Cerebellar nuclear complex (tissue), 1 donor: ENCODE measurements at regions not wholly inside any gene's neighbourhood (a gene's known extent, or its start where the extent isn't known, plus 50 kb on each side); places are given as distances from the start of the nearest gene placed in this dataset.

ENCODE experiments used
- DNase-seq, 2 experiments: peaks; one replicate each; lab custom pipeline; 2025; lab: John Stamatoyannopoulos, UW

DNA sequence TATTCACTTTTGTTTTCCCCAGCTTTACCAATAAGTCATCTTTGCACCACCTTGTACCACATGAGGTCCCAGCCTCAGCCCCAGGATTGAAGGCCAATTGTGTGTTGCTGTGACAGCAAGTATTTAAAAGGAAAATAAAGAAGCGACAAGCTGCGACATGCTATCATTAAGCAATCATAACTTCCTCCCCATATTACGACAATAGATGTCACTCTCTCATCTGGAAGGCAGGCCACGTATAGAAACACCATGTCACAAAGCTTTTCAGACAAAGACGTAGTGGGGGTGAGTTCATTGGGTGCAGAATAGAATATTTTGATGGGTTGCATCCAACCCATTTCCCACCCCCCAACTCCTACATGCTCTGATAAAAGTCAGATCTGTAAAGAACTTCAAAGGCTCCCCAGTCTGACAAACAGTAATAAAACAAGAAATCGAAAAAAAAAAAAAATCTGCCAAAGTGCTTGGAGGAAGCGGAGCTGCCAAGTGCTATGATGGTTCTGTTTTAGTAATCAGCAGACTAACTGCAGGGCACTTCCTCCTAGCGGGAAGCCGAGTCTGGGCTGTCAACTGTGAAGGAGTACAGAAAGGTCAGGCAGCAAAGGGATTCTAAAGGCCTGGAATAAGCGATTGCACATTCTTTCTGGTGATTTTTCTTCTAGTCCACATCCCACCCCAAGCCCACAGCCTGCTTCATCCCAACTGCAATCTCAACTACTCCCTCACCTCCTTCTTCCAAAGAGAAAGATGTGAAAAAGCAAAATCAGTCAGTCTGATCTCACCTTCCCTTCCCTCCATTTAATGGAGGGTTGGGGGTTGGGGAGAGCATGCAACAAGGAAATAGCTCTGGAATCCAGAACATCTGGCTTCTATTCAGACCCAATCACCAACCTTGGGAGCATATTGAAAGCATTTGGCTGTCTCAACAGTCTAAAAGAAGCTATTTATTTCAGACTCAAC lies 131.4 kb upstream of the UBASH3B start:
- no peak for DNase-seq

DNA sequence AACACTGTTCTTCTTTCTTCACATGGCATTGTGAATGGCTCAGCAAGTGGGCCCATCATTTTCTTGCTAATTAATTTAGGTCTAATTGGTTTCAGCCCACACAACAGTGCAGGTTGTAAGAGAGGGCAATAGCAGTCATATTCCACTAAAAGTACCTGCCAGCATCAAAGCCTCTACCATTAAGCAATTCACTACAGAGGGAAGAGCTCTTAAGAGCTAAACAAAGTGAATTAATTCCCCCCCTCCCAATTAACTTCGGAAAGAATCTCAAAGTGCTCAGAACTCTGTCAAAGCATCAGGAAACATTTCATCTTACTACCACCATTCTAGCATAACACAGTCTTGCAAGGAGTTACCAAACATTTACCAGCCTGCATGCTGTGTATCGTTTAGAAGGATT lies 133.9 kb upstream of the UBASH3B start:
- DNase-seq = no peak

DNA sequence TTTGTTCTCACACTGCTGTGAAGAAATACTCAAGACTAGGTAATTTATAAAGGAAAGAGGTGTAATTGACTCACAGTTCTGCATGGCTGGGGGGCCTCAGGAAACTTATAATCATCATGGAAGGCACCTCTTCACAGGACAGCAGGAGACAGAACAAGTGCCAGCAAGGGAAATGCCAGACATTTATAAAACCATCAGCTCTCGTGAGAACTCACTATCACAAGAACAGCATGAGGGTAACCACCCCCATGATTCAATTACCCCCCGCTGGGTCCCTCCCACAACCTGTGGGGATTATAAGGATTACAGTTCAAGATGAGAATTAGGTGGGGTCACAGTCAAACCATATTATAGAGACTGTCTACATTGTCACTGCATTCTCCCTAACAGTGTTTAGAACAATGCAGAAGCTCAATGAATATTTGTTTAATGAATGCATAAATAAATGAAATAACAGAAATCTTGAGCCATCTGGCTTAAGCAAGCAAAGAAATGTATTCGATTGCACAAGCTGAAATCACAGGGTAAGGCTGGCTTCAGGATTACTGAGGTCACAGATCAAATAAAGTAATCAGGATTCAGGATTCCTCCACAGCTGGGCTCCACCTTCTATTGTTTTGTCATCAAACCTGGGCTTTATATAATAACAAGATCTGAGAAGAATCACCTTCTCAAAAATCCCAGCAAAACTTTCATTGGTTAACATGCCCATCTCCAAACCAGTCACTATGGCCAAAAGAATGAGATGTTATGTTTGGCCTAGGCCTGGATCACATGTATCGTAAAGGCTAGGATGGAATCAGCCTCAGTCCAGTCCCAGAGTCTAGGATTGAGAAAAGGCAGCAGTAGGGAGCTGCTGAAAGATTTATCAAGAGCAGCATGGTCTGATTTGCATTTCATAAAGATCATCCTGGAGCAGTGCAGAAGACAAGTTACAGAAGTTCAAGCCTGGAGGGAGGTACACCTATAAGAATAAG lies 137.8 kb upstream of the UBASH3B start:
- DNase-seq = no peak

DNA sequence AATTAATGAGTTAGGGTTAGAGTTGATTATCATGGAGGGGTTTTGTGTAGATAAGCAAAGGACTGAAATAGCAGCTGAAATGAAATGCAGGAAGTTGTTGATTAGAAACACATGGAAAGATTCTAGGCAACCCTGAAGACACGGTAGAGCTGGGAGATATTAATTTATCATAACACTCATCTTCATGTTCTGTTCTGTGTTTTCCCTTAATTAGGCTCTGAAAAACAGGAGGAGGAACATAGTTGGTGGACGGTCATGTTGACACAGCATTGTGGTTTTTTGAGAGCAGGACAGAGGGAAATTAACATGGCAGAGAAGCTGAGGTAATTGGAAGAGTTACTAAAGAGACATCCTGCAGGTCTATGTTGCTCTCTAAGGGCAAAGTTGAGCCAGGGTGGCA lies 138.8 kb upstream of the UBASH3B start:
- no peak for DNase-seq

DNA sequence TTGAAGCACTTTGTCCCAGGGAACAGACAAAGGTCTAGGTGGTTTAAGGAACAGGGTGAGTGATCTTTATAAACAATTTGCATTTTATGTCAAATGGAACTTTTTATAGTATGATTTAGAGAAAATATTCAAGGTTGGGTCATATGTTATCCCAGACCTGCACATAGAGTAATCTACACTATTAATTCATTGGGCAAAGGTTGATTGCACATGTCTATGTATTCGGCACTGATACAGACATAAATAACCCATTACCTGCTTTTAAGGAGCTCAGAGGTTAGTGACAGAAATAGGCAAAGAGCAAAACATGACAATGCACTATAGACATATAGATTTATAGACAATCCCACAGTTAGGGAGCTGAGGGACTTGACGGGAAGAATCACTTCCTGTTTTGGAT lies 141.5 kb upstream of the UBASH3B start:
- DNase-seq = no peak

DNA sequence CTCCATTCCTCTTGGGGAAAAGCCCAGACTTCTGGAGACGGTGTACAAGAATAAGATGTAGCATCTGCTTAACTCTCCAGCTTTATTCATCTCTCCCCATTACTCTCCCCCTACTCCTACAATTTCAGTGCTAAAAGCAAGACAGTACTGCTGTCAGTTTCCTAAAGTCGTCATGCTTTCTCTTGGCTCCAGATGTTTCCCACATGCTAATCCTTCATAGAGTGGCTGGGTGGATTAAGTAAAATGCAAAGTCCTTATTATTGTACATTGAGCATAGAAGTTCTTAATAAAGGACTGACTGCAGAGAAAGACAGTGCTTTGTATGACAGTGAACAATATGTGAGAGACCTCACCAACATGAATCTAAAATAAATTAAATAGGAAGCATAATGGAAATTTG lies 142.2 kb upstream of the UBASH3B start:
- DNase-seq = no peak

DNA sequence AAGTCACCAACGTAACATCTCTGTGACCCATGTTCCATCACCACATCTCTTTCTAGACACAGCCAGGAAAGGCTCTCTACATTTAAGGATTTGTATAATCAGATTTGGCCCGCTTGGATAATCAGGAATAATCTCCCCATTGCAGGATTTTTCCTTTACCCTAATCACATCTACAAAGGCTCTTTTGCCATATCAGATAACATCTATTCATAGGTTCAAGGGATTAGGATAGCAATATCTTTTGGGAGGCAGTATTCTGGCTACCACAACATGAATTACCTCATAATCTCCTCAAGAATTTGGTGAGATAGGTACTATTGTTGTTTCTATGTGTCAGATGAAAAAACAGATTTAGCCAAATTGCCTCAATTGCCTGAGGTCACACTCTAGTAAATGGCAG lies 142.8 kb upstream of the UBASH3B start:
- DNase-seq = no peak

DNA sequence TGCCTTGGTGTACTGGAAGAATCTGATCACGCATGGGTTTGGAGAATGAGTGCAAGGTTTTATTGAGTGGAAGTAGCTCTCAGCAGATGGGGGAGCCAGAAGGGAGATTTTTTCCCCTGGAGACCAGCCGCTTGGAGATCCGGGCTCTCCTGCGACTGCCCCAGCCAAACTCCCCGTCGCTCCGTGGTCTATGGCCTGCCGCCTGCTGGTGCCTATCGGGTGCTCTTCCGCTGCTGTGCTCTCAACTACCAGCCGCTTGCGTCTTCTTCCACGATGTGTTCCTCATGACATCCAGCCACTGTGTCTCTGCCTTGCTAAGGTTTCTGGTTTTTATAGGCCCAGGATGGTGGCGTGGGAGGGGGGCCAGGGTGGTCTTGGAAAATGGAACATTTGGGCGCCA lies 145.6 kb upstream of the UBASH3B start:
- no peak for DNase-seq

DNA sequence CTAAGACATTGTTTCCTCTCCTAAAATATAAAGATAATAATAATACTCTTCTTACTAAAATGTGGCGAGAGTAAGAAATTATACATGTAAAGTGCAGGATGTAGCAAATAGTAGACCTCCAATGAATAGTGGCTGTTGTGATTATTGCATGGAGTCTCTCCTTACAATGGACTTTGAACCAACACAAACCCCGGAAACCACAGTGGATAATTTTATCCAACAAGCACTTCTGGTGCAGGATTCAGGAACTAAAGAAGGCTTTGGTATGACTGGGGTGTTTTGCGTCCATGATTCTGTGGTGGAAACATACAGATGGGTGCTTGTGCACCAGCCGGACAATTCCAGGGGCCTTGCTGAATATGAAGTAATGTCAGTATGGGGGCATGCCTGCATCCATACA lies 146.4 kb upstream of the UBASH3B start:
- no peak for DNase-seq

DNA sequence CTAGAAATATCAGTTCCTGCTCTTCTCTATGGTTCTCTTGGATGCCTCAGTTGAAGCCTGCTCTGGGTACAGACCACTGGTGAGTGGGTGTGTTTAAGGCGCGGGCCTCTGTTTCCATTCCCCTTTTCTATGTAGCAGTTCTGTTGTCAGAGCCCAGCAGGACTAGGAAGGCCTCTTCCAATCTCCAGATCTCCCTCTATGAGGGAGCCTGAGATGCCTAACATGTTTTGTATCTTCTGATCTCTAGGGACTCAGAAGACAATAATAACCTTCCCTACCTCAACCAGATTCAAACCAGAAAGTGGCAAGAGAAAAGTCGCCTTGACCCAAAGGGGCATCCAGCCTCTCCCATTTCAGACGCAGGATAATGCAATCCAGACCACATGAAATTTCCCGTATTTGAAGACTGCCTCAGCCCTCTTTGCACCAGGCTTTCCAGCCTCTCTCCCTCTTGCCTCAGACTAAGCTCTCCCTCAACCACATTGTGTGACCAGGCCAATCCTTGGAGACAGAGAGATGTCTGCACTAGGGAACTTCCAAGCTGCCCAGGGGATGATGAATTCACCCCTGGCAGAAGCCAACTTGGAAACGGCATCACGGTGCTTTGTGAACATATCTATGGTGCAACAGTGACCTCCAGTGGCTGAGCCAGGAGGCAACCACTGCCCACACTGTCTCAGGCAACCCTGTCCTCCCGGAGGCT lies 150.1 kb upstream of the UBASH3B start:
- peak in 1 of 2 experiments; percentile 11 for DNase-seq

DNA sequence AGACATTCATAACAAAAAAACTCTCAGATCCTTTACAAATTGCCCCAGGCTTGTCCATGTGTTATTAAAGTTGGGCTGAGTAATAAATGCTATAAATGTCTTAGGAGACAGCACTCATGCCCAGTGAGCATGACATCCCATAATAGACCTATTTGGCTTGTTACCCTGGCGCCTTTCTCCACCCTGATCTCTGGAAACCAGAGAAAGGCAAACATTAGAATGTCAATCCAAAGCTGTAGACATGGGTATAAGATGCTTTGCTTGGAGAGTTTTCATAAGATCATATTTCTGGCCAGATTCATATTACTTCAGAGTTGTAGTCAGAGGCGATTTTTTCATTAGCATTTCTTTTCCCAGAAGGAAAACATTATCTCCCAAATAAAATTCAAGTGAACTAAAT lies 161.3 kb upstream of the UBASH3B start:
- DNase-seq = no peak

DNA sequence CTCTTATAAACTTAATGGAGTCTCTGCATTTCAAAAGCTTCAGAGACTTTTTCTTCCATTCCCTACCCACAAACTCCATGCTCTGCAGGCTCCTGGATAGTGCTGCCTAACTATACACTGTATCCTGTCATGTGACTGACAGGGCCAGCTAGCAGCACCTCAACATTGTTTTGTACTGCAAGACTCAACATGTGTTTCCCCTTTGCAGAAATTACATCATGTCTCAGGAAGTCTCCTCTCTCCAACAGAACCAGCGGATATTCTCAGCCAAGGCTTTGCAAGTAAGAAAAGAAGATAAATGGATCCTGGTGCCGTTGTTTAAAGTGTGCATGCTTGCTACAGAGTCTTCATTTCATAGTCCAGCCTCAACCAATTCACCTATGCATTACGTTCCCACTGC lies 164.0 kb upstream of the UBASH3B start:
- DNase-seq = no peak

DNA sequence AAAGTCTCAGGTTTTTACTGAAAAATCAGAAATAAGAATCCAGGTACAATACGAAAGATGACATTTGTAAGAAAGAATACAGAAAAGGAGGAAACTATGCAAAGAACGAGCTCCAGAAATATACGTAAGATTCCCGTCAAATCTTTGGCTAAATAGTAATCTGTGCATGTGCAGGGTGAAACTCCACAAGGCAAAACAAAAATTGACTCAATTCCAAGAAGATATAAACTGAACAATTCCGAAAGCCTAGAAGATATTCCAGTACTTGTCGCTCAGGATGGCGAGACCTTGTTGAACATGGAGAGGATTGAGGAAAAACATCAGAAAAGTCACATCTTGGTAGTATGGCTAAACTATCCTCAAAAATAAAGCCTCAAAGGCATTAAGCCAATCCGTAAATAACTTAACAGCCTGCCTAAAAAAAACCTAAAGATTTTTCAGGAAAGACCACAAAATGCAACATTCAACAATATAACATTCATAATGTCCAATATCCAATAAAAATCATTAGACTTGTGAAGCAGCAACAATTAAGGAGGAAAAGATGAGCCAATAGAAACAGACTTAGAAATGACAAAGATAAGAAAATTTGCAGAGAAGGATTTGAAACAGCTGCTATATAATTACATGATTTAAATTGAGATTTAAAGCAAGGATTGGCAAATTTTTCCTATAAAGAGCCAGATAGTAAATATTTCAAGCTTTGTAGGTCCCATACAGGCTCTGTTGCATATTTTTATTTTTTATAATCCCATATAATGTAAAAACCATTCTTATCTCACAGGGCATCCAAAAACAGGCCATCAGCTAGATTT lies 166.4 kb upstream of the UBASH3B start:
- DNase-seq = no peak

DNA sequence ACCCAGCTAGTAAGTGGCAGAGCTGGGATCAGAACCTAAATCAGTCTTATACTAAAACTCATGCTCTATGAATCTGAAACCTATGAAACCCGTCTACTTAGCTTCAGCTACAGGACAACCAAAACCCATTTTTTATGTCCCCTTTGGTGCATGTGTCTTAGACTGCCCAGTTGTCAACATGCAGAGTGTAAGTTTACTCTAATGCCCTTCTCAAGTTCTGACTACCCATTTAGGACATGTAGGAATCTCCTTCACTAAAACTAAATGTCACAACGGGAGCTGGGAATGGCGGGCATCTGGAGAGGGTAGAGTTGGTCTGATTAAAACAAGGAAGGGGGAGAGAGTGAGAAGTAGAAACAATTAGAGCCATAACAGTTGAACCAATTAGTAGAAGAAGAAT lies 167.9 kb upstream of the UBASH3B start:
- no peak for DNase-seq

DNA sequence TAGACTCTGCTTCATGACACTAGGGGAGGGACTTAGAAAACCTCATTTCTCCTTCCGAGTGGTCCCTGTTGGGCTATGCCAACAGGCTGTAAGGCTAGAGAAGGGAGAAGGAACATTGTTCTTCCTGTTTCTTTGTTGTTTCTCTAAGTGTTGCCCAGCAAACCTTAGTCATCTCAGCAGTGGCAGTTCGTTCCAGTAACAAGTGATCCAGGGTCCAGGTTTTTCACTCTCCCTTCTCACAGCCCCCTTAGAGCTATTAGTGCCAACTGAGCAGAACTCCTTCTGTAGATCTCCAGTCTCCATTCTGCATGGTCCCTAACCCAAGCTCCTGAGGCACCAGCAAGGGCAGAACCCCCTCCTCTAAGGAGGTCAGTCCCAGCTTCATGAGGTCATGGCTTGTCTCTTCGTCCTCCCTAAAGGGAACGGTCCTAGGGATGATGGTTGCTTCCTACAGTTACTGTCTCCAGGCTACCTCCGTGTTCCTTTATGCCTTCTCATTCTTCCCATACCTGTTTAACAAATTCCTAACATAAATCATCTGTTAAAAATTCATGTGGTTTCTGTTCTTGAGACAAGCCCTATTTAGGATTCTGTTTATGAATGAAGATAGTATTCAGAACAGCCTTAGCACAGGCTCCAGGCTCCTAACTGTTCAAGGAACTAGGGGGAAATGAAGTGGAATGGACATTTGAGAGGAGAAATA lies 168.6 kb upstream of the UBASH3B start:
- no peak for DNase-seq

DNA sequence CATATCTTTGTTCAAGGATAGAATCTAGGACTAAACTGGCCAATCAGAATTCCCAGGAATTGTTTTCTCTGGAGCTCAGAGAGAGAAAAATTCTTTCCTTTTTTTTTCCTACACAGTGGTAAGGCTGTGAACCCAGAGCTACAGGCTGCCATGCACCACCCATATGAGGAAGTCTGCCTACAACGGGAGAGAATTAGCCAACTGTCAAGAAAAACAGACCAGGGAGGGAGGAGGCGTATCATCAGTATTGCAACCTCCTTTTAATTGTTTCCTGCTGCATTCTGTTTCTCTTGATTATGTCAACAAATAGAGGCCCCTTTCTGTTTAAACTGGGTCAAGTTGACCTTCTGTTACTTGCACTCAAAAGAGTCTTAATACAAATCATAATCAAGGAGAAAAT lies 176.5 kb upstream of the UBASH3B start:
- no peak for DNase-seq

DNA sequence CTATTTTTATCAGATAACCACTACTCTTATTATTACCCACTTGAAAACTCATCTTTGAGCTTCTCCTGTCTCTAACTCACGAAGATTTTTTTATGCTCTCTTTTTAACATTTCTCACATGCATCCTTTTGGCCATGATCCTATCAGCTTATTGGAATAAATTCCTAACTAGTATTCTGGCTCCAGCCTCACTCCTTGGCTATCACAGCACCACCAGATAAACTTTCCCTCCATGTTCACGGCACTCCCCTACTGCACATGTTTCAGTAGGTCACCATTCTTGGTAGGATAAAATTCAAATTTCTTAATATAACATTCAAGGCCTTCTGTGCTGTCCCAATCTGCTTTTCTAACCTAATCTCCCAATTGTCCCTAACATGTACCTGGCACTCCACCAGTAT lies 186.6 kb upstream of the UBASH3B start:
- no peak for DNase-seq

DNA sequence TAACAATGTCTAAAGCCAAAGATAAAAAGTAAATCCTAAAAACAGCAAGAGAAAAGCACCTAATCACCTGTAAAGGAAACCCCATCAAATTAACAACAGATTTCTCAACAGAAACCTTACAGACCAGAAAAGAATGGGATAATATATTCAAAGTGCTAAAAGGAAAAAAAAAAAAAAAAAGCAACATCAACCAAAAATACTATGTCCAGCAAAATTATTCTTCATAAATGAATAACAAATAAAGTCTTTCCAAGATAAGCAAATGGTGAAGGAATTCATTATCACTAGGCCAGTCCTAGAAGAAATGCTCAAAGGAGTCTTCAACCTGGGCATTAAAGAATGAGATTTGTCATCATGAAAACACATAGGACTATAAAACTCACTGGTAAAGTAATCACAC lies 192.0 kb upstream of the UBASH3B start:
- DNase-seq = no peak

DNA sequence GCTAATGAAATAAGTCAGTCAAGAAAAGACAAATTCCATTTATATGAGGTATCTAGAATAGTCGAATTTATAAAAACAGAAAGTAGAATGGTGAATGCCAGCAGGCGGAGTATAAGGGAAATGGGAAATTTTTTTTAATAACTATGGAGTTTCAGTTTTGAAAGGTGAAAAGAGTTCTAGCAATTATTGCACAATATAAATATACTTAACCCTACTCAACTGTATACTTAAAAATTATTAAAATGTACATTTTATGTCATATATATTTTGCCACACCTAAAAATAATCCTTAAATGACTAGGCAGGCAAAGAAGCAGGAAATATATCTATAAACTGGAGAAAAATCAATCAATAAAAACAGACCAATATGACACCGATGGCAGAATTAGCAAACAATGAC lies 196.5 kb upstream of the UBASH3B start:
- no peak for DNase-seq

DNA sequence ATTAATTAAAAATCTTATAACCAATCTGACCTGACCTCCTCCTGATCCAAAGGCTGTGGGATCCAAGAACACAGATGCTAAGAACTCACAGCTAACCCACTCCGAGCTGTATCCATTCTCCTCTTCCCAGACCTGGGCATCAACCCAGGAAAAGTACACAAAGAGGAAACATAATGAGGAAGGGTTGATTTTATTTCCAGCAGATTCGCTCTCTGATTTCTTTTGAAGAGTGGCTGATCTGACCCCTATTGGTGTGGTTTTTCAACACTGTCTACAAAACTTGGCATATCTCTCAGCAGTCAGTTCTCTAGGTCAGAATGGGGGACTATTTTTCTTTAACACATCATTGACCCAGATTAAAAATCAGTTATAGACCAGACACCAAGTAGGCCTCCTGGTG lies 201.9 kb upstream of the UBASH3B start:
- no peak for DNase-seq

DNA sequence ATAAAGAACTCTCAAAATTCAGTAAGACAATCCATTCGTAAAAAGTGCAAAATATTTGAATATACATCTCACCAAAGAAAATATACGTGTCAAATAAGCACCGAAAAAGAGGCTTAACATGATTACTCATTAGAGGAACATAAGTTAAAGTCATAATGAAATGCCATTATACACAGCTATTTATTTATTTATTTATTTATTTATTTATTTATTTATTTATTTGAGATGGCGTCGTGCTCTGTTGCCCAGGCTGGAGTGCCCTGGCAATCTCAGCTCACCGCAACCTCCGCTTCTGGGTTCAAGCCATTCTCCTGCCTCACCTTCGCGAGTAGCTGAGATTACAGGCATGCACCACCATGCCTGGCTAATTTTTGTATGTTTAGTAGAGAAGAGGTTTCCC lies 203.6 kb upstream of the UBASH3B start:
- DNase-seq = no peak
